Ovary (tissue), 7 donors: ENCODE measurements at regions not wholly inside any gene's neighbourhood (a gene's known extent, or its start where the extent isn't known, plus 50 kb on each side); places are given as distances from the start of the nearest gene placed in this dataset.

ENCODE experiments used
- DNase-seq, 5 donors: peaks; one replicate each; pipeline ENCODE4 v3.0.0-alpha.2; 2019 to 2020
- H3K27ac ChIP-seq, 2 donors: fragments of 200-600 bp; one replicate each; pipeline versions ENCODE4 v1.5.1 to v1.8.0; 2019 to 2022
- H3K27me3 ChIP-seq: fragments of 200-600 bp; one replicate; pipeline ENCODE4 v1.8.0; 2022
- H3K36me3 ChIP-seq: fragments of 200-600 bp; sonication (generic); one replicate; pipeline ENCODE4 v1.5.1; 2019
- H3K4me1 ChIP-seq: one replicate; pipeline ENCODE4 v1.8.1; 2013; ENCODE audit warnings: mild to moderate bottlenecking, moderate library complexity; ENCODE audit not compliant: insufficient read depth
- H3K4me3 ChIP-seq: fragments of 200-600 bp; sonication (generic); one replicate; pipeline ENCODE4 v1.5.1; 2017
- H3K9me3 ChIP-seq, 2 donors: fragments of 200-600 bp in 1 of 2; sonication (generic) in 1 of 2; one replicate each; pipeline versions ENCODE4 v1.5.1 to v1.8.1; 2013 to 2019; ENCODE audit warnings: mild to moderate bottlenecking in 1 of 2, moderate library complexity in 1 of 2
- EP300 ChIP-seq: sonication (generic); formaldehyde crosslinking; IDR thresholded peaks from one replicate; pipeline ENCODE4 v1.6.1; 2017; ENCODE audit warnings: antibody characterized with exemption
- POLR2A ChIP-seq: fragments of 450-650 bp; IDR thresholded peaks from one replicate; pipeline ENCODE4 v1.6.1; 2017; ENCODE audit warnings: antibody characterized with exemption, mild to moderate bottlenecking, moderate library complexity
- WGBS, 3 donors: extraction: QIAGEN DNeasy Blood & Tissue Kit in 1 of 3; methylation state at CpG; one replicate each; pipeline versions ENCODE4 v1.1.5 to v1.1.7; 2013 to 2017; 5-methylcytosine and 5-hydroxymethylcytosine counted together
- intact Hi-C, 4 donors: fragments of 100-400 bp; cut with DNase I; formaldehyde crosslinking; loops; one replicate each; pipeline versions ENCODE4 v1.11.0 to v1.15.1; 2022 to 2023
- TF ChIP-seq, protein P1 (sequence below), 3 donors: fragments of 450-650 bp in 2 of 3; fragments of 200-600 bp in 1 of 3; IDR thresholded peaks; one replicate each; pipeline versions ENCODE4 v1.5.1 to v1.8.0; 2016 to 2022; ENCODE audit warnings: antibody characterized with exemption in 3 of 3, mild to moderate bottlenecking in 1 of 3
- donor health status: DM: no; HTN: no; CAD: no; lungs with moderate emphysema.
- donor health status: DM: no; HTN: no; CAD: no.
- donor health status: Bipolar disorder and iron deficiency.
- donor health status: DM: no; HTN: no; CAD: no.
- donor health status: DM: yes; HTN: yes; CAD: no.

DNA sequence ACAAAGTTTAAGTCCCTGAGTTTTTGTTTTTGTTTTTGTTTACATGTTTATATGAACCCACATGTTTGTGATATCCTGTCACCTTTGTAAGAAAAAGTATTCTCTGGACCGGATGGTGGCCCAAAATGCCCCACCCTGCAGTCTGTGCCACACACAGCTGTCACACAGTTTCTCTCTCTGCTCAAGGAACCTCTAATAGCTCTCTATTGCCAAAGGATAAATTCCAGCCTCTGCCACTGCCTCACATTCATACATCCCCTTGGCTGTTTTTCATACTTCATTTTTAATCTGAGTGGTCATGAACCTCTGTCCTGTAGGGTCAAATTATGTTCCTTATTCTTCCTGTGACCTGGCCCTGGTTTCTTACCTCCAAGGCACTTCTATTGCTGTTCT lies 520.3 kb upstream of the CDH5 start:
- intact Hi-C loops = no loop called here
- Histone ChIP-seq H3K27me3 (no peaks in the 10 kb centered on the region), H3K4me1 (no peaks in the 10 kb centered on the region), H3K27ac (no peak overlapping the region), H3K36me3 (no peaks in the 10 kb centered on the region), H3K9me3 (no peaks in the 10 kb centered on the region), H3K4me3 (no peak overlapping the region)
- TF ChIP-seq POLR2A (no peak), EP300 (no peak)
- TF ChIP-seq, protein P1, sequence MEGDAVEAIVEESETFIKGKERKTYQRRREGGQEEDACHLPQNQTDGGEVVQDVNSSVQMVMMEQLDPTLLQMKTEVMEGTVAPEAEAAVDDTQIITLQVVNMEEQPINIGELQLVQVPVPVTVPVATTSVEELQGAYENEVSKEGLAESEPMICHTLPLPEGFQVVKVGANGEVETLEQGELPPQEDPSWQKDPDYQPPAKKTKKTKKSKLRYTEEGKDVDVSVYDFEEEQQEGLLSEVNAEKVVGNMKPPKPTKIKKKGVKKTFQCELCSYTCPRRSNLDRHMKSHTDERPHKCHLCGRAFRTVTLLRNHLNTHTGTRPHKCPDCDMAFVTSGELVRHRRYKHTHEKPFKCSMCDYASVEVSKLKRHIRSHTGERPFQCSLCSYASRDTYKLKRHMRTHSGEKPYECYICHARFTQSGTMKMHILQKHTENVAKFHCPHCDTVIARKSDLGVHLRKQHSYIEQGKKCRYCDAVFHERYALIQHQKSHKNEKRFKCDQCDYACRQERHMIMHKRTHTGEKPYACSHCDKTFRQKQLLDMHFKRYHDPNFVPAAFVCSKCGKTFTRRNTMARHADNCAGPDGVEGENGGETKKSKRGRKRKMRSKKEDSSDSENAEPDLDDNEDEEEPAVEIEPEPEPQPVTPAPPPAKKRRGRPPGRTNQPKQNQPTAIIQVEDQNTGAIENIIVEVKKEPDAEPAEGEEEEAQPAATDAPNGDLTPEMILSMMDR (IDR thresholded peaks at IDR 0.05) = no peak
- 69 to 78% (median 71%) methylated on average over 1 of the region's 1 CpG for WGBS, 3 donors
- no peak for DNase-seq

DNA sequence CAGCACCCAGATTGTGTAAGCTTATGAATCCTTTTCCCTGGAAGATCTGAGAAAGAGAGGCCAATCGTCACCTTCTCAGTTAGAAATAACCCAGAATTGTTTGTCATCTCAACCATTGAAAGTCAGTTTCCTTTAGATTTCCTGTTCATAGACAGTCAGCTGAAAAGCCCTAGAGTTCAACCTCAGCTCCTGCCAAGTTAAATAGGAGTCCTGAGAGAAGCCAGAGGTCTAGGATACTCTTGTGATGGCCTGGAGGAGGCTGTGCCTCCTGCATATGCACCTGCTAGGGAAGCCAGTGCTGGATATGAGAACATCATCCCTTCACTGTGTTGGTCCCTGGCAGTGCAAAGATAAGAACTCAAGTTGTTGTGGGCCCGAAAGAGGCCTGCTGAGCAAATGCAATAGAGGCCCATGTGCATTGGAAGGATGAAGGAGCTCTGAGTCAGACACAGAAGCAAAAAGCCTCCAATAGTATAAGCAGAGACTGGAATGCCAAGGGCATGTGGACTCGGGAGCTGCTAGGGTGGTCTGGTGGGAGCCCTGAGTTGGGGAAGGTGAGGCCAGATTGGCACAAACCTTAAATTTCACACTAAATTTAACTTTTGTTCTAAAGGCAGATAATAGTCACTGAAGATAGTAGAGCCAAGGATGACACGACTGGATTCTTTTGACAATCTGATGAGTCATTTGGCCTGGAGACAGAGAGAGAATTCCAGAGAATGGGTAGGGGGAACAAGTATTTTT lies 520.9 kb upstream of the CDH5 start:
- Histone ChIP-seq H3K27ac (no peak overlapping the region), H3K27me3 (no peaks in the 10 kb centered on the region), H3K9me3 (no peaks in the 10 kb centered on the region), H3K36me3 (no peaks in the 10 kb centered on the region), H3K4me3 (no peak overlapping the region), H3K4me1 (no peaks in the 10 kb centered on the region)
- no peak for DNase-seq
- 49 to 58% (median 53%) methylated on average over 4 of the region's 4 CpGs for WGBS, 3 donors
- TF ChIP-seq EP300 = no peak
- TF ChIP-seq, protein P1 (IDR thresholded peaks at IDR 0.05) = no peak
- no peak for TF ChIP-seq POLR2A
- intact Hi-C loops = no loop called here

DNA sequence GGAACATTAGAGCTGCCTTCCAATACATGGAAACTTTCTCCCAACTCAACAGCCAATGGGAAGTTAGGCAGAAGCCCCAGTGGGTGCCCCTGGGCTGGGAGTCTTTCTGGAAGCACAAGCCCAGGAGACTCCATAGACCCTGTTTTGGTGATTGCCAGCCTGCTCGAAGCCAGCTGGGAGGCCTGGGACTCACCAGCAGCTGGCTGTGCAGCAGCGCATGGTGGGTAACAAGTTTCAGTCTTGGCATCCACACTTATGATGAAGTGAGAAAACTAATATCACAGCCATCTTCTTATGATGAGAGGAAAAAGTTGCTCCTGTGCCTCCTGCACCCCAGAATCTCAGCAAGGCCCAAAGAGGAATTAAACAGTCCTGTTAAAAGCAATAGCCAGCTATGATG lies 522.5 kb upstream of the CDH5 start:
- intact Hi-C loops = no loop called here
- Histone ChIP-seq H3K36me3 (no peaks in the 10 kb centered on the region), H3K4me1 (no peaks in the 10 kb centered on the region), H3K4me3 (no peak overlapping the region), H3K27ac (no peak overlapping the region), H3K9me3 (no peaks in the 10 kb centered on the region), H3K27me3 (no peaks in the 10 kb centered on the region)
- no peak for TF ChIP-seq EP300
- no peak for TF ChIP-seq POLR2A
- TF ChIP-seq, protein P1 (IDR thresholded peaks at IDR 0.05) = no peak
- no peak for DNase-seq
- 87 to 92% (median 89%) methylated on average over 2 of the region's 2 CpGs for WGBS, 3 donors

DNA sequence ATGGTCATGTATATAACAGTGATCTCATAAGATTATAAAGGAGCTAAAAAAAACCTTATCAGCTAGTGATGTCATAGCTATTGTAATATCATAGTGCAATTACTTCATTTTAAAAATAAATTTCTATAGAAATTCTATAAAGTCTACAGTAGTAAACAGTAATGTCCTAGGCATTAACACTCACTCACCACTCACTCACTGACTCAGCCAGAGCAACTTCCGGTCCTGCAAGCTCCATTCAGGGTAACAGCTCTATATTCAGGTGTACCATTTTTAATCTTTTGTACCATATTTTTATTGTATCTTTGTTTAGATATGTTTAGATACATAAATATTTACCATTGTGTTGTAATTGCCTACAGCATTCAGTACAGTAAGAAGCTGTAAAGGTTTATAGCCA lies 524.4 kb upstream of the CDH5 start:
- H3K4me1 ChIP-seq = no peaks in the 10 kb centered on the region
- 79 to 87% (median 87%) methylated on average over 1 of the region's 1 CpG for WGBS, 3 donors
- H3K27ac ChIP-seq = no peak overlapping the region
- no peaks in the 10 kb centered on the region for H3K9me3 ChIP-seq
- no peaks in the 10 kb centered on the region for H3K27me3 ChIP-seq
- H3K4me3 ChIP-seq = no peak overlapping the region
- intact Hi-C loops = no loop called here
- TF ChIP-seq, protein P1 (IDR thresholded peaks at IDR 0.05) = no peak
- no peaks in the 10 kb centered on the region for H3K36me3 ChIP-seq
- DNase-seq = no peak
